ENCODE measurements at regions not wholly inside any gene's neighbourhood (a gene's known extent, or its start where the extent isn't known, plus 50 kb on each side); places are given as distances from the start of the nearest gene placed in this dataset.
"Not testable (repeated sequence)": the region's sequence is repeated elsewhere in the genome, so short reads cannot be mapped to it uniquely, and the experiment has no call there.

GRCh38 chr11:112310848-112311247, 50.2 kb upstream of the PLET1 start:
- peak; percentile 68 for DNase-seq

GRCh38 chr11:112315057-112315720, 54.5 kb upstream of the PLET1 start:
- DNase-seq, result no peak

GRCh38 chr11:112315861-112316739, 55.4 kb upstream of the PLET1 start:
- no peak for DNase-seq

- DNase-seq, result no peak
These were observed 56.3 kb upstream of the PLET1 start for GRCh38 chr11:112316971-112317370.

DNA sequence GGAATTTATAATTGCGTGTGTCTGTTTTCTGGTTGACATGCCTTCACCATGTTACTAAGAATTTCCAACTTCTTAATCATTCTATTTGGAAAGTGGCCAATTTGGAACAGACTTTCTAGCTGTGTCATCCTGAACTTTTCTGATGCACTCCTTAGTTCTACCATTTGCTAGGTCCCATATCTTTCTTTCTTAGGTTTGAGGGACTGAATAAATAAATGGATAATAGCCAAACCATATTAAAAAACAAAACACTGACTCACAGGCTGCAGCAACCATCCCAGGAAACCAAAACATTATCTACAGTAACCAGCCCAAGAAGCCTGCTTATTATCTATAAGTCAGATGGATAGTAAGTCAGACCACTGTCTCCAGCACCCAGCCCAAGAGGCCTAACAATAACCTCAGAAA, 57.5 kb upstream of the PLET1 start:
- no peak for DNase-seq

GRCh38 chr11:112318661-112319060, 58.0 kb upstream of the PLET1 start:
- DNase-seq, result no peak

- DNase-seq, result no peak
These were observed 60.0 kb upstream of the PLET1 start for GRCh38 chr11:112320668-112321067.

- no peak for DNase-seq
These were observed 61.0 kb upstream of the PLET1 start for GRCh38 chr11:112321501-112322172.

GRCh38 chr11:112322173-112322790, 61.6 kb upstream of the PLET1 start:
- no peak for DNase-seq

DNA sequence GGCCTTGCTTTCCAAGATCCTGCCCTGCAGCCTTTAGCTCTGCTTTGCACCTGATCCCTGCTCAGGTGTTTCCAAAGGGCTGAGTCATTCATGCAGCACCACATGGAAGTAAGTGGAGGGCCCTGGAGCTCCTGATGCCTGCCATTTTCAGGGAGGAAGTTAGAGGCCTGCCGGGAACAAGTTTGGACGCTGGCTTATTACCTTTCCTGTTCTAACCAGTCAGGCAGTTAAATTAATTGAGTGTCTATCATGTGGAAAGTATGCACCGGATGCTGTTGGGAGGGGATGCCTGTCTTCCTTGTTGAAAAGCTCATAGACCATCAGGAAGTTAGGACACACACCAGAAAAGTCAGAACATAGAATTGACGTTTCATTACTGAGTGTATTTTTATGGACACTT, 73.7 kb upstream of the PLET1 start:
- no peak for DNase-seq

GRCh38 chr11:112336356-112336886, 75.8 kb upstream of the PLET1 start:
- no peak for DNase-seq

- DNase-seq, result no peak
These were observed 78.9 kb upstream of the PLET1 start for GRCh38 chr11:112339566-112339965.

GRCh38 chr11:112343368-112344039, 82.8 kb upstream of the PLET1 start:
- no peak for DNase-seq

DNA sequence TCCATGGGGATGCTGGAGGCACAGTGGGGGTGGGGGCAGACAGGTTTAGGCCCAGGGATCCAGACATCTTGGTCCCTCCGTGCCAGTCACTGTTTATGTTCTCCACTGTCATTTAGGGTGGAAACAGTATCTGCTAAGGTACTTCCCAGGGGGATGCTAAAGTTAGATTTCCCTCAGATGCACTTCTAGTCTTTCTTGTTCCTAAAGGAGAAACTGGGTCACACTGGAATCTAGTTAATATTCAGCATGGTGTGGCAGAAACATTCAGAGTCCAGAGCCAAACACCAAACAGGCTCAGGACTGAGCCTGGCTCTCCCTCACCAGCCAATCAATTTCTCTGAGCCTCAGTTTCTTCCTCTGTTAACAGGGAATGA, 83.4 kb upstream of the PLET1 start:
- no peak for DNase-seq

DNA sequence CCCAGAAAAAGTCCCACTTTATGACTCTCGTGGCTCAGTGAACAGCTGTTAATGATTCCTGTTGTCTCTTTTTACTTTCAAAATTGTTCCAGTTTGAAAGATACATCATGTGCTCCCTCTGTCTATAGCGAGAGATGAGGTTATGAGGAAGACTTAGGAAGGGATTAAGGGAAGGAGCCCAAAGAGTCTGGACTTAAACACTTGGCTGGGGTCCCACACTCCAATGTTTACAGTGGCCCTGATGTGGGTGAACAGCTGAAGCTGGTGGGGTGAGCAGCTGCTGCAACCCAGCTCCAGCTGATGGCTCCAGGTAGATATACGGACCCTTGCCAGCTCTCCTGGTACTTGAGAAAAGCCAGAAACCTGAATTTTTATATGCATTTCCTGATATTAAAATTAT, 84.5 kb upstream of the PLET1 start:
- no peak for DNase-seq

GRCh38 chr11:112345706-112346105, 85.0 kb upstream of the PLET1 start:
- DNase-seq, result no peak

DNA sequence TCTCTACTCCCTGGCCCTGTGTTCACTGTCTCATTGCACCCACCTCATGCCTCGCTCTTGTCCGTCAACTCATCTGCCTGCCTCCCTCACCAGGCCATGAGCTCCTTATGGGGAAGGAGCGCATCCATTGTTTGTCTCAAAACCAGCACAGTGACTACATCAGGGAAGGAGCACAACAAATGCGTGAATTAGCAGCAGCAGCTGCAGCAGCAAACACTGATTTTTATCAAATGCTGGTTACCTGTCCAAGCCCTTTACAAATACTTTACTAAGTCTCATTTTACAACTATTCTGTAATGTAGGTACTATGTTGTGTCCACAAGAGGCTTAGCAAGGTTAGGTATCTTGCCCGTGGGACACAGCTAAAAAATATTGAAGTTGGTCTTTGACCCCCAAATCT, 85.9 kb upstream of the PLET1 start:
- no peak for DNase-seq

DNA sequence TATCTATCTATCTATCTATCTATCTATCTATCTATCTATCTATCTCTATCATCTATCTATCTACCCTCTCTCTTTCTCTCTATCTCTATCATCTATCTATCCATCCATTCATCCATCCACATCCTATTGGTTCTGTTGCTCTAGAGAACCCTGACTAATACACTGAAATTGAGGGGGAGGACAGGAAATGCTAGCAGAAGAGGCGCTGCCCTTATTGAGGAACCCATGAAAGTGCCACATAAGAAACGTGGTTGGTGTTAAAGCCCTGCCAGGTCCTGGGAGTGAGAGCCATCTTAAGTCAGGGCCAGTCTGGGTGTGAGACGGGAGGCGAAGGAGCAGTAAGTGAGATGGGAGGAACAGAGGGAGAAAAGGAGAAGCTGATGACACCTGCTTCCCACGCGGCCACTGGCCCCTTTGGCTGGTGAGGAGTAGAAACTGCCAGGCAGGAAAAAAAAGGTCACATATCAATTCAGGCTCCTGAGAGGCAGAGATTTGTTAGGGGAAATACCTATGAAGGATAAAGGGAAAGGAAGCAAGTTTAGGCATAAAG, 87.9 kb upstream of the PLET1 start:
- no peak for DNase-seq

DNA sequence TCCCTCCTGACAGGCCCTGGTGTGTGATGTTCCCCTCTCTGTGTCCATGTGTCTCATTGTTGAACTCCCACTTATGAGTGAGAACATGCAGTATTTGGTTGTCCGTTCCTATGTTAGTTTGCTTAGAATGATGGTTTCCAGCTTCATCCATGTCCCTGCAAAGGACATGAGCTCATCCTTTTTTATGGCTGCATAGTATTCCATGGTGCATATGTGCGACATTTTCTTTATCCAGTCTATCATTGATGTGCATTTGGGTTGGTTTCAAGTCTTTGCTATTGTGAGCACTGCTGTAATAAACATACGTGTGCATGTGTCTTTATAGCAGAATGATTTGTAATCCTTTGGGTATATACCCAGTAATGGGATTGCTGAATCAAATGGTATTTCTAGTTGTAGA, 90.8 kb upstream of the PLET1 start:
- not testable (repeated sequence) for DNase-seq

GRCh38 chr11:112352907-112353306, 92.2 kb upstream of the PLET1 start:
- DNase-seq, result no peak

DNA sequence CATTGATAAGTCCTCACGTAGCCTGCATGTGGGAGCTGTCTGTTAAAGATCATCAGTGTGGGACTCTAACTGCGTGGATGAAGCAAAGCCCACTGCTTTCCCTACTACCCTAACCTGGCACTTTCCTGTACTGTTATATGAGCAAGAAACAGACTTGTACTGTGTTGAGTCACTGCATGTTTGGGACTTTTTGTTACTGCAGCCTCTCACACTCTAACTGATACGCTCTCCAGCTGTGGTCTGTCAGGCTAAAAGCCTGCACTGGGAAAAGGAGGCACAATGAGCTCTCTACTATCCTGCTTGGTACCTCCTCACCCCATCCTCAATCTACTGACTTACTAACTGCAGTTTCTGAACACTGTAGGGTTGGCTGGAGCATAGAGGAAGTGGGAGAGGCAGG, 93.7 kb upstream of the PLET1 start:
- DNase-seq, result no peak

DNA sequence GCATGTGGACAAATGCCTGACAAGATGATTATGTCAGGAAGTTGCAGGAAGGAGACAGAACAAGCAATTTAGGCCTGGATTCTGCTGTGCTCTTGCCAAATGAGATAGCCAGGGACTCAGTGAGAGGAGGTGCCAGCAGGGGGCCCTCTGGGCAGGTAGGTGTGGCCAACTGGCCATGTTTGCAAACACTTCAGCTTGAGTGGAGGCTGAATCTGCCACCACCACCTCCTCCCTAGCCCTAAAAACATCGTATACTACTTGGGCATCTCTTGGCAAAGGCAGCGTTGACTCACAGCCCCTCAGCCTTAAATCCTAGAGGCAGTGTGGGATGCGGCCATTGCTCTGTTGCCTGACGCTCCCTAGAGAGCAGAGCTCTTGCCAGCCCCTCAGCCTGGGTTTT, 95.1 kb upstream of the PLET1 start:
- DNase-seq, result no peak
